Sciatic nerve (tissue), 2 donors: ENCODE measurements at regions not wholly inside any gene's neighbourhood (a gene's known extent, or its start where the extent isn't known, plus 50 kb on each side); places are given as distances from the start of the nearest gene placed in this dataset.

Source experiments
- ATAC-seq: fragments of 200-7000 bp; cut with Tn5 transposase; one replicate; pipeline ENCODE4 v1.9.1; 2020; ENCODE audit warnings: mild to moderate bottlenecking, moderate library complexity
- DNase-seq: peaks from one replicate; pipeline ENCODE4 v3.0.0-alpha.2; 2020; ENCODE audit warnings: low spot score
- intact Hi-C: fragments of 100-400 bp; cut with DNase I; formaldehyde crosslinking; loops from one replicate; pipeline ENCODE4 v1.14.2; 2022
- donor health status: DM: no; HTN: no; CAD: no.
- donor health status: DM: no; HTN: no; CAD: no.

GRCh38 chr2:236939721-236940231 is 145.9 kb upstream of the COPS8 start:
- intact Hi-C loops, result no loop called here
- ATAC-seq, result no peak
- DNase-seq, result no peak

- no peak for ATAC-seq
- intact Hi-C loops, result no loop called here
- no peak for DNase-seq
Measured at GRCh38 chr2:236940497-236940896, 145.2 kb upstream of the COPS8 start.

GRCh38 chr2:236940916-236941520 is 144.7 kb upstream of the COPS8 start:
- no peak for DNase-seq
- ATAC-seq, result no peak
- intact Hi-C loops, result no loop called here

- intact Hi-C loops, result no loop called here
- no peak for ATAC-seq
- no peak for DNase-seq
Measured at GRCh38 chr2:236941551-236941950, 144.1 kb upstream of the COPS8 start.

- DNase-seq (no peak), ATAC-seq (no peak)
- intact Hi-C loops, result no loop called here
Measured at GRCh38 chr2:236942554-236942953, 143.1 kb upstream of the COPS8 start.

- no peak for DNase-seq
- no peak for ATAC-seq
- intact Hi-C loops, result no loop called here
Measured at GRCh38 chr2:236943068-236943467, 142.6 kb upstream of the COPS8 start.

- DNase-seq (no peak), ATAC-seq (no peak)
- intact Hi-C loops, result no loop called here
Measured at GRCh38 chr2:236943841-236944513, 141.7 kb upstream of the COPS8 start.

GRCh38 chr2:236944561-236944960 is 141.1 kb upstream of the COPS8 start:
- intact Hi-C loops, result no loop called here
- no peak for ATAC-seq
- no peak for DNase-seq

- no peak for ATAC-seq
- no peak for DNase-seq
- intact Hi-C loops, result no loop called here
Measured at GRCh38 chr2:236945431-236946016, 140.2 kb upstream of the COPS8 start.

- ATAC-seq (no peak), DNase-seq (no peak)
- intact Hi-C loops, result no loop called here
Measured at GRCh38 chr2:236946871-236947270, 138.8 kb upstream of the COPS8 start.

GRCh38 chr2:236947294-236947693 is 138.4 kb upstream of the COPS8 start:
- ATAC-seq (no peak), DNase-seq (no peak)
- intact Hi-C loops, result no loop called here

GRCh38 chr2:236947896-236948295 is 137.8 kb upstream of the COPS8 start:
- intact Hi-C loops, result no loop called here
- ATAC-seq, result no peak
- no peak for DNase-seq

GRCh38 chr2:236949089-236949905 is 136.4 kb upstream of the COPS8 start:
- intact Hi-C loops, result no loop called here
- DNase-seq (no peak), ATAC-seq (no peak)

GRCh38 chr2:236951830-236952475 is 133.7 kb upstream of the COPS8 start:
- intact Hi-C loops, result no loop called here
- ATAC-seq, result no peak
- DNase-seq, result no peak

GRCh38 chr2:236954641-236955040 is 131.0 kb upstream of the COPS8 start:
- intact Hi-C loops, result no loop called here
- ATAC-seq (no peak), DNase-seq (no peak)

GRCh38 chr2:236955521-236956030 is 130.1 kb upstream of the COPS8 start:
- intact Hi-C loops, result no loop called here
- no peak for DNase-seq
- ATAC-seq, result peak; percentile 23

- DNase-seq (no peak), ATAC-seq (no peak)
- intact Hi-C loops, result no loop called here
Measured at GRCh38 chr2:236956031-236956618, 129.6 kb upstream of the COPS8 start.

- intact Hi-C loops, result no loop called here
- DNase-seq (no peak), ATAC-seq (no peak)
Measured at GRCh38 chr2:236956641-236957040, 129.0 kb upstream of the COPS8 start.

GRCh38 chr2:236959036-236959435 is 126.7 kb upstream of the COPS8 start:
- ATAC-seq, result no peak
- intact Hi-C loops, result no loop called here
- DNase-seq, result peak; percentile 44
